Stimulated activated CD8-positive, alpha-beta memory T cell treated with anti-CD3 and anti-CD28 coated beads, Interleukin-7, amount 100 ng/mL, for 1 hour (primary cell): ENCODE measurements at regions not wholly inside any gene's neighbourhood (a gene's known extent, or its start where the extent isn't known, plus 50 kb on each side); places are given as distances from the start of the nearest gene placed in this dataset.
"Not testable (repeated sequence)": the region's sequence is repeated elsewhere in the genome, so short reads cannot be mapped to it uniquely, and the experiment has no call there.

Source experiments
- DNase-seq, 2 donors: peaks; one replicate each; pipeline ENCODE4 v3.0.0-alpha.2; 2020; ENCODE audit warnings: low read depth in 2 of 2

DNA sequence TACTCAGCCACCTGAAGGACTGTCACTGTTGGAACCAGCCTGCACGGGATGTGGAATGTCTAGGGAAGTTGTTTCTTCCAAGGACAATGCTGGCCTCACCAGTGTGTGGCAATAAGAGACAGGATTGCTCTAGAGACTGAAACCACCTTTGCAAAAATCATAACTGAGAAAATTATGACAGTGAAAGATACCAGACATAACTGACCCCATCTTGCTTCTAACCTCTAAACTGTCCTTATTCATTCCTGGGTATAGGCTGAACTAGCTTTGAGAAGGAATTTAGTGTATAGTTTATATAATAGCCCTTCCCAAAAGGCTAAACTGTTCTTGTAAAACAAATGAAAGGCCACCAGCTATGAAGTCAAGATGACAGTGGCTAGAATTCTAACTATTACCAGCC is 83.6 kb downstream of the IER5 start:
- DNase-seq: no peak

DNA sequence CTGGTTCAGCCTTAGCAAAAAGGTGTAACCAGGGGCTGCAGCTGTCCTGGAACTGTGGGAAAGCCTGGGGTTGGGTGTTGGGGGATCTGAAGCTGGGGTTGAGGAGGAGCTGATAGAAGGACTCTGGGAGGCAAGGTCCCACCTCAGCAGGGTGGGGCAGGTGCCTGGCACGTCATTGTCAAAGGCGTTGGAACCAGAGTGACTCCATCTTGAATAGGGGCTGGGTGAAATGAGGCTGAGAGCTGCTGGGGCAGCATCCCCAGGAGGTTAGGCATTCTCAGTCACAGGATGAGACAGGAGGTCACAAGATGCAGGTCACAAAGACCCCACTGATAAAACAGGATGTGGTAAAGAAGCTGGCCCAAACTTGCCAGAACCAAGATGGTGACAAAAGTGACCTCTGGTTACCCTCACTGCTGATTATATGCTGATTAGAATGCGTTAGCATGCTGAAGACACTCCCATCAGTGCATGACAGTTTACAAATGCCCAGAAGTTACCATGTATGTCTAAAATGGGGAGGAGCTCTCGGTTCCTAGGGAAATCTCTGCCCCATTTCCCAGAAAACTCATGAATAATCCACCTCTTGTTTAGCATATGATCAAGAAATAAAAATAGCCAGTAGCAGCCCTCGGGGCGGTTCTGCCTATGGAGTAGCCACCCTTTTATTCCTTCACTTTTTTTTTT is 85.4 kb downstream of the IER5 start:
- DNase-seq: no peak

DNA sequence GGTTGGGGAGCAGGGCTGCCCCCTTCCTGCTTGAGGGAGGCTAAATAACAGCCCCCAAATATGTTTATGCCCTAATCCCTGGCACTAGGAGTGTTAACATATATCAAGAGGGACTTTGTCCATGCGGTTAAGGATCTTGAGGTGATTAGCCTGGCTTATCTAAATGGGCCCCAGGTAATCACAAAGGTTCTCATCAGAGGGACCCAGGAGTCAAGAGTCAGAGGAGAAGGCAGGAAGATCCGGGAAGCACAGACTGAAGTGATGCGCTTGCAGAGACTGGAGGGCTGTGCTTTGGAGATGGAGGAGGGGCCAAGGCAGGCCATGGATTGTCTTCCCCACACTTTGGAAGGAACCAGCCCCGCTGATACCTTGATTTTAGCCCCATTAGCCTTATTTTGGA is 86.4 kb downstream of the IER5 start:
- DNase-seq: no peak

DNA sequence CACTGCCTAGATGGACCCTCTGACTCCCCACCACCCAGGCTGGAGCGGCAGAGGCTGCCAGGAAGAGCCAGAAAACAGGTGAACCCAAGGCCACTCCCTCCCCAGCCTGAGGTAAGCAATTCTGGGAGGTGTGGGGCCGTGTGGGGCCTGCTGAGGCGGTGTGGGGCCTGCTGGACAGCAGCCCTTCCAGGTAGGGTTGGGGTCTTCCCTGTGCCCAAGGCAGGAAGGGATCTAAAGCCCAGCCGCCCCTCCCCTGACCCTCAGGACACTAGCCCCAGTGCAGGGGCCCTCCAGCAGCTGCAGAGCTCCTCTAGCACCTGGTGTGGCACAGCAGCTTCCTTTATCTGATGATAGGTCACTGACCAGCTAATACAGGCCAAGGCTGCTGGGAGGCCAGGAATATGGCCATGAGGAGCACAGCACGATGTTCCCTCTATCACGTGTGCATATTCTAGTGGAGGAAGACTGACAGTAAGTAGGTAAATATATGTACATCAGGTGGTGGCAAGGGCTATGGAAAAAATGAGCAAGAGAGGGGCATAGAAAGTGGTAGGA is 86.9 kb downstream of the IER5 start:
- no peak for DNase-seq

DNA sequence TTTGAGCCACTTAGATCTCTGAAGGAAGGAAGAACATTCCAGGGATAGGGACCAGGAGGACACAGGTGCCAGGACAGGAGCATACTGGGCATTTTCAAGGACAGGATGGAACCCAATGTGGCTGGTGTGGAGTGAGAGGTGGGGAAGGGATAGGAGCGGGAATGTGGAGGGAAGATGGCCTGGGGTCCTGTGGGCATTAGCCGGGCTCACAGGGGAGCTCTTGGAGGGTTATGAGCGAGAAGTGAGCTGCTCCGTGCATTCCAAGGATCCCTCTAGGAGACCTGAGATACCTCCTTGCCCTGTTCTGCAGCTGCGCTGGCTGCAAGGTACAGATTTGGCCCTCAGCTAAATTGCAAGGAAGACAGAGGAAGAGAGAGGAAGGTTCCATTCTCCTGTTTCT is 87.5 kb downstream of the IER5 start:
- DNase-seq: no peak

DNA sequence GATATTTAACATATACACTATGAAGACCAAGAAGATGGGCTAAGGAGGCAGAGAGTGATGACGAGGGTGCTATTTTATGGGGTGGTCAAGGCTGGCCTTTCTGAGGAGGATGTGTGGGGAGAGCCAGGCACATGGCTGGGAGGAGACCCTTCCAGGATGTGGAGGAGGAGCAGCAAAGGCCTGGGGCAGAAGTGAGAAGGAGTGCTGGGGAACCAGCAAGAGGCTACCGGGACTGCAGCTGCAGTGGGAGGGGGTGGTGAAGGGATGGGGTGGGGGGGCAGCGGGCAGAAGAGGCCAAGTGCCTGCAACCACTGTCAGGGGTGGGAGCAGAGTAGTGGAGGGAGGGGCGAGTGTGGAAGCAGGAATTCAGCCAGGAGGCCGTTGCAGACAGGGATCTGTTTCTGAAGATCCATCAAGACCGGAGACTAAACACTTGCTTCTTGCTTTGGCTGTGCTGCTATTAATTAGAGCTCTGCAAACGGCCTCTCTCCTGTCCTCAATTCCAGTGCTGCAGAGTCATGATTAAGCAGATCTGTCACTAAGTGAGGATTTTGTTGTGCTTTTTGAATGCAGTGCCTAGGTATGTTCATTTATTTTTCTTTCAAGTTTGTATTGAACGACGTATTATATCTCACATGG is 89.9 kb downstream of the IER5 start:
- no peak for DNase-seq

DNA sequence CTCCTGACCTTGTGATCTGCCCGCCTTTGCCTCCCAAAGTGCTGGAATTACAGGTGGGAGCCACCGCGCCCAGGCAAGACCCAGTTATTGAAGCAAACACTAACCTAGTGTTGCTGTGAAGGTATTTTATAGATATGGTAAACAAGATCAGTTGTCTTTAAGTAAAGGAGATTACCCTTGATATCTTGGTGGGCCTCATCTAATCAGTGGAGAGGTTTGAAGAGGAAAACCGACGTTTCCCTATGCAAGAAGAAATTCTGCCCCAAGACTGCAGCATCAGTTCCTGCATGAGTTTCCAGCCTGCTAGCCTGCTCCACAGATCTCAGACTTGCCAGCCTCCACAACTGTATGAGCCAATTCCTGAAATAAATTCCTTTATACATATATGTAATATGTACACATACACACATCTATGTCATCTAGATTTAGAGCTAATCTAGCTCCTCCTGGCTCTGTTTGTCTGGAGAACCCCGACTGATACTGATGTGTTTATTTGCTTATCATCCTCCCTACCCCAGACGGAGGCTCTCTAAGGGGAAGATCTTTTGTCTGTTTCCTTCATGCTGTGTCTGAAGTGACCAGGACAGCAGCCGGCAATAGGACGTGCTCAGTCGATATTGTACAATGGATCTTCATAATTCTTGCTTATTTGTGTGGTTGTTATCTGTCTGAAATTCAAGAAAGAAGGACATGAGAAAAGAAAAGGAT is 90.9 kb downstream of the IER5 start:
- DNase-seq: no peak

DNA sequence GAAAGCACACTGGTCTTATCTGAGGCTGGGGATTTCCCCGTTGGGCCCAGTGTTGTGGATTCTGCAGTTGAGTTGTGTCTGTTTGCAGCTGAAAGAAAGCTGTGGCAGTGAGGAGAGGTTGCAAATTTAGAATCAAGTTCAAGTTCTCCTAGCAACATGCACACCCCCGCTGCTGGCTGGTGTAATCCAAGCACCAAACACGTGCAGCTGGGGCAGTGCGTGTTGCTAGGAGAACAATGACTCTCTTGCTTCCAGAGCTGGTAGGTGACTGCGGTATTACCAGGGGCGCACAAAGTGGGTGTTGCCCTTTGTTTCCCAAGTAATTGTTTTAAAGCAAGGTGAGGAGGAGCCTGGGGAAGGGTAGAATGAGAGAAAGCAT is 91.5 kb downstream of the IER5 start:
- DNase-seq: no peak

DNA sequence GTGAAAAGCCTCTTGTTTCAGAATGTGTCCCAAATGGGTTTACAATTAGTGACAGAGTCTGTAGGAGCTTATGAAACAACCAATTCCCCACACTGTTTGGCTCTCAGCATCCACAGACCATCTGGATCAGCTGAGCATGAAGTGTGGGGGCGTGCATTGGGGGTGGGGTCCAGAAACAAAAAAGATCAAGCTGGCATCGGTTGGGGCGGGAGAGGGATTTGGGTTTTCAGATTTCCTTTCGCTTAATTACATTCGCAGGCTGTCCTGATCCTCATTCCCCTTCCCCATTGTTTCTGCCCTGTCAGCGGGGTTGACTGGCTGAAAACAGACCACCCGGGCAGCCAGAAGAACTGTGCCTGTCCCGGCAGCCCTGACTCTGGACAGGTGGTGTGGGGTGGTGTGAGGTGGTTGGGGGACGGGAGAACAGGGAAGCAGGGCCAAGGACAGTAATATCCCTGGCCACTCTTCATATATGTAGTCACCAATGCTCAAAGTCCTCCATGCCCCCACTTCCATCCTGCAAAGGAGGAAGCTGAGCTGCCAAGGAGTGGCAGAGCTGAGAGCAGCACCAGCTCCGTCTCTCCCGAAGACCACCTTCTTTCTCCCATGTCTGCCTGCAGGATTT is 92.0 kb downstream of the IER5 start:
- DNase-seq: no peak

DNA sequence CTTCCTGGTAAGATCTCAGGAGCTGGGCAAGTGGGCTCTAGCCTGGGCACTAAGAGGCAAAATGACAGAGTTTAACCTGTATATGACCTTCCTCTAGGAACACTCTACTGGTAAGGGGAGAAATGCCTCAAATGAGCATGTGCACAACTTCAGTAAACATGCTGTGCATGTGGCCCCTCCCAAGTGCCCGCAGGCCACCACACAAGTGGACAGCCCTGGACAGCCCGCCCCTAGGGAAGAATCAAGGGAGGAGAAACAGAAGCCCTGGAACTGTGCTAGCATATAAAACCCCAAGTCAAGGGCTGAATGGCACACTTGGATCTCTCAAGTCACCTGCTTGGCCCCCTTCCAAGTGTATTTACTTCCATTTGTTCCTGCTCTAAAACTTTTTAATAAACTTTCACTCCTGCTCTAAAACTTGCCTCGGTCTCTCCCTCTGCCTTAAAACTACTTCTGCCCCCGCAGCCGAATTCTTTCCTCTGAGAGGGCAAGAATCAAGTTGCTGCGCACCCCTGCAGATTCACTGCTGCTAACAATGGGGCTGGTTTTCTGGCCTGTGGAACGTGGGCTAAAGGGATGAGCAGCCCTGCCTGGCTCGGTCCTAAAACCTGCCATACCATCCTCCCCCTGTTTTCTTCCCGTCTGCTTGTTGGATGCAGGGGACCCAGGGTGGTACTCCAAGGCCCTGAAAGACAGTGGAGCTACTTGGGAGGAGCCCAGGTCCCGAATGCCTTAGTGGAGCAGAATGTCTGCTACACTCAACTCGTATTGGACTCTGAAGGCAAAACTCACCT is 93.5 kb downstream of the IER5 start:
- DNase-seq: no peak

DNA sequence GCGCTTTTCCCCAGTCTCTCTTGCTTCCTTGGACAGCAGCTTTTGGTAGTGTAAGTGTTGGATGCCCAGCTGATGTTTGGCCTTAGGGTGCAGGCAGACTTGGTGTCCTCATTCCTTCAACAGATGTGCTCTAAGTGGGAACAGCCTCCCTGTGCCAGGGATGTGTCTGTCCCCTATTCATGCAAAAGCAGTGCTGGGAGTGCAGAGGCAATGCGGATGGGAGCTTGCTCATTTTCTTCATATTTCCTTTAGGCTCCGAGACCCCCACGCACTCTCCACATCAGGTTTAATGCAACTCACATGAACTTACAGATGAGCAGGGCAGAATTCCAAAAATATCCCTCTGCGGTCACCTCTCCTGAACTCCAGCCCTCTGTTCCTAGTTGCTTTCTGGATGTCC is 96.1 kb downstream of the IER5 start:
- no peak for DNase-seq

DNA sequence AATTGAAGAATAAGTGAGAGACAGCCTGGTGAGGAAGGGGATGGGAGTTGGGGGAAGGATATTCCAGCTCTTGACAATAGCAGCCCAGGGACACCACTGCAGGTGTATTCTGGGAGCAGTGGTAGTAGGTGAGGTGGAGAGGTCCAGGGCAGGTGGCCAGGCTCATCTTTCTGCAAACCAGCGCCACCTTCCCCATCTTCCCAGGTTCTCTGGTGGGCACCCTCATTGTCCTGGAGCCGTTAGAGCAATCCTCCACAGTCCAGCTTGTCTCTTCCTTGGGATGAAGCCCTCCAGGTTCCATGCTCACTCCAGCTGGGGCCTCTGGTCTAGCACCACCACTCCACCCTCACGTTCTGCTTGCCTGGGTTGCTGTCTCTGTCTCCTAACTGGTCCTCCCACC is 97.0 kb downstream of the IER5 start:
- DNase-seq: no peak

DNA sequence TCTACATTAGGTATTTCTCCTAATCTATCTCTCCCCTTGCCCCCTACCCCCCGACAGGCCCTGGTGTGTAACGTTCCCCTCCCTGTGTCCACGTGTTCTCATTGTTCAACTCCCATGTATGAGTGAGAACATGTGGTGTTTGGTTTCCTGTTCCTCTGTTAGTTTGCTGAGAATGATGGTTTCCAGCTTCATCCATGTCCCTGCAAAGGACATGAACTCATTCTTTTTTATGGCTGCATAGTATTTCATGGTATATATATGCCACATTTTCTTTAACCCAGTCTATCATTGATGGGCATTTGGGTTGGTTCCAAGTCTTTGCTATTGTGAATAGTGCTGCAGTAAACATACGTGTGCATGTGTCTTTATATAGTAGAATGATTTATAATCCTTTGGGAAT is 97.6 kb downstream of the IER5 start:
- DNase-seq: not testable (repeated sequence)

DNA sequence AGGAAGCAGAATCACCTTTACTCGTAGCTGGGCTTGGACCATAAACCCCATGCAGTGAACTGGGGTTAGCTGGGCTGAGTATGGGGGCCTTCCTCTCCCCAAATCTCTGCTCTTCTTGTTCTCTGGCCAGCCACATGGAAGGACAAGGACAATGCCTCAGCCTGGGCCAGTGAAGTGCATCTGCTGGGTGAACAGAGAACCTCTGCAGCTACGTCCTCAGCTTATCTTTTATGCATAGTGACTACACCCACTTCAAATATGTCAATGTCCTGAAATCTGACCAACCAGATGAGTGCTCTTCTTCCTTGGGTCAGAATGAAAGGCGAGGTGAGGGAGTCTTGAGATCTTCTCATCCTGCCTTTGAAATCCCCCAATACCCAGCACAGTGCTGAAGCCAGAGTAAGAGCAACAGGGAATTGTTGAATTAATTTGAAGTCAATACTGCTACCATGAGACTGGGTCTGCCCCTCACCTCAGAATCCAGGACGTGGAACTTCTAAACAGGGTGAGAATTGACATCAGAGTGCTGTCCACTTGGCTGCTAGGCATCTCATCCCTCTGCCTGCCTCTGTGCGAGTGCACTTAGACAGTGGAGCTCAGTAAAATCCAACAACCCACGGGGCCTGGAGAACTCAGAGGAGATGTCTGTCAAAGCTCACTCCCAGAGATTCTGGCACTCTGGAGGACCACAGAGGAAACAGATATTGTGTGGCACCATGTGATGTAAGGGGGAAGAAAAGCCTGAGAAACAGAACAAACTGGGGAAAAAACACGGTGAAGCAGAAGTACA is 99.0 kb downstream of the IER5 start:
- DNase-seq: no peak

DNA sequence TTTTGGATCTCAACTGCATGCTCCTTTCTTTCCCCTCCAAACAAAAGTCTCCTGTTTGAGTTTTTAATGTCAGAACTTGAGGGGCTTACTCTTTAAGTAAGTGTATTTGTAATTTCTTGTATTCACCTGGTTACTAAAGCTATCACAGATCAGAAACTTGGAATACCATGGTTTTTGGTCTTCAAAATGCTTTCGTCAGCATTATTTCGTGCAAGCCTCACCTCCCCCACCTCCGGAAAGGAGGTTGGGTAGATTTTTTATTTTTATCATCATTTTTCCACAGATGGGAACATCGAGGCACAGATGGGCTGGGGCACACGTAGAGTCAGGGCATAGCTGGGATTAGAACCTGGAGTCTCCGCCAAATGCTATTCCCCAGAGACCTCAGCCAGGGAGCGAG is 100.7 kb downstream of the IER5 start:
- DNase-seq: no peak

DNA sequence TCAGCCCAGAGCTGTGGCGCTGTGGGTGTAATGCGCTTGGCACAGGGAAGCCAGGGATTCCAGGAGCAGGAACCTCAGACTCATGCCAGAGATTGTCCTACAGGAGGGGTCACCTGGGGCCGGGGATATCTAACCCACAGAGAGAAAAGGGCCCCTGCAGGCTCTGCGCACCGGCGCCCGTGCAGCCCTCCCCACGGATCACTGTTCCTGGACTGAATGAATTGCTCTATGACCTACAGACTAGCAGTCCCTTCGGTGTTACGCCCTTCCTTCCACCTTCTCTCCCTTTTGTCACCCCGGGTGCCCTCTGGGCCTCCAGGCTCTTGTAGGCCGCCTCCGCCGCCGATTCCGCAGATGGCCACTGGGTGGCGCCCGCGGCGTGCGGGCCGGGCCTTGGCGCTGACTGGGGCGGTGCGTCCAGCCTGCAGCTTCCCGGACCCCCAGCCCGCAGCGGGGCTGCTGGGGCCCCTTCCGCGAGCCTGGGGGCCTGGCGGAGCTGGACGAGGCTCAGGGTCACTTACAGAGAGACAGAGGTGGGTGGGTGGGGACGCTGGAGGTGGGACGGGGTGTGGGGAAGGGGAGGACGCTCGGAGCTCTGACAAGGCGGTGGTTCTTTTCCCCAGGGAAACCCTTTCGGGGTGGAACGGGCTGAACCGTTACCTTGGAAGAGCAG is 101.3 kb downstream of the IER5 start:
- peak; percentile 55 to 62 for DNase-seq

DNA sequence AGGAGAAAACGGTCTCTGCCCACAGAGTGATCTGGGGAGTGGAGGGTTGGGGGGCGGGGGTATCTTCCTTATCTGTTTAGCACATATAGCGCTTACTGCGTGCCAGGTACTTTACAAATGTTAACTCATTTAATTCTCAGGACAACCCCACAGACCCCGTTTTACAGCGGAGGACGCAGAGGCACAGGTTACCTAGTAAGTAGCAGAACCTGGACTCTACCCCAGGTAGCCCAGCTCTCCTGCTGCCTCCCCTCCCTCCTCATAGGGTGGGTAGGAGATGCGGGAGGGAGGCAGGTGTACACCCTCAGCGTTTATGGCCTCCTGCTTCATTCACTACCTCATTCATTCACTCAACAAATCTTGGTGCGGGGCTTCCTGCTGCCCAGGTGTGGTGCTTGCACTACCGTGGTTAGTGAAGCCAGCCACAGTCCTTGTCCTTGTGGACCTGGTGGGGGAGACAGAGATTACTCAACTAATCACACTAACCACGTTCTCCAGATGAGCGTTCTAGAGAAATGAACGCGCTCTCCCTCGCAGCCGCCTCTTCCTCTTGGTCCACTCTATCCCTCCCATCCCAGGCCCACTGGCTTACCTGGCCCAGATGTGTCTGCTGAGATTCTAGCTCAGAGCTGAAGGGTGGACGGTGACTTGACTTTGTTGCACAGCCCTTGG is 102.0 kb downstream of the IER5 start:
- no peak for DNase-seq

DNA sequence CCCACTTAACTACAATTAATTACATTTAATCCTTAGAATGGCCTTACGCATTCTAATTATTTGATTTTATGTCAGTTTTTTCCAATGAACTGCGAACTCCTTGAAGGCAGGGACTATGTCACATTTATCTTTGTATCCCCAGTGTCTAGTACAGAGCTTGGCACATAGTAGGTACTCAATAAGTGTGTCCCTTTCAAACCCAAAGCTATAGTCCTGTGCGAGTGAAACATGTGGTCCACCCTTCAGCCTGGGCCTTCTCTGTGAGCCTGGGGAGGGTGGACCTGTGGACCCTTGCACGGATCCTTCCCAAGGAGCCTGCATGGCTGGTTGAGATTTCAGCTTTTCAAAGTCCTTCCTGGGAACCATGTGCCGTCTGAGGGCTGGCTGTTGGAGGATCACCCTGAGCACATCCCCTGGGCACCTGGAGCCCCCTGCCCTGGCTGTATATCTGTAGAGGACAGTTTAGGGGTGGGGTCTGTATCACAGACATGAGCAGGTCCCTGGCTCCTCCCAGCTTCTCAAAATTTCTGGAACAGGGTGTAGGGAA is 103.1 kb downstream of the IER5 start:
- DNase-seq: no peak

DNA sequence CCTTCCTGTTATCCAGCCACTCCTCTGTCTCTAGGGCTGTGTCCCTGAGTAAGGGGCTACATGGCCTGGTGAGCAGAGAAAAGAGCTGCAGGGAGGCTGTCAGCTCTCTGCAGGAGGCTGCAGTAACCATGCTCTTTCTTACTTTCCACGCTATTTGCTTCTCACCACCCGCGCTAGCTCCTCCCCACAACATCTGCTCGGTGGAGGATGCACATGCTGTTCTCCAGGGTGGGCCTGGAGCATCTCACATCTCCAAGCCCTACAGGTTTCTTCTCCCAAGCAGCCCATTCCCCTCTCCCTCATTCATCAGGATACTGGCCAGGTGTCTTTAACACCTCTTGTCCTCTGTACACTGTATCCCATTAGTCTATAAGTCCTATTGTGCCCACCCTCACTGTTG is 103.8 kb downstream of the IER5 start:
- no peak for DNase-seq
